GM21786 (cell line): ENCODE measurements at regions not wholly inside any gene's neighbourhood (a gene's known extent, or its start where the extent isn't known, plus 50 kb on each side); places are given as distances from the start of the nearest gene placed in this dataset.

Experiments
- ATAC-seq: cut with Tn5 transposase; IDR thresholded peaks from one replicate; pipeline ENCODE4 v1.9.1; 2021; ENCODE audit not compliant: unreplicated experiment

GRCh38 chr16:55949518-55949917 is 74.3 kb upstream of the CES5A start:
- ATAC-seq = no peak

GRCh38 chr16:55948230-55948629 is 73.1 kb upstream of the CES5A start:
- no peak for ATAC-seq

DNA sequence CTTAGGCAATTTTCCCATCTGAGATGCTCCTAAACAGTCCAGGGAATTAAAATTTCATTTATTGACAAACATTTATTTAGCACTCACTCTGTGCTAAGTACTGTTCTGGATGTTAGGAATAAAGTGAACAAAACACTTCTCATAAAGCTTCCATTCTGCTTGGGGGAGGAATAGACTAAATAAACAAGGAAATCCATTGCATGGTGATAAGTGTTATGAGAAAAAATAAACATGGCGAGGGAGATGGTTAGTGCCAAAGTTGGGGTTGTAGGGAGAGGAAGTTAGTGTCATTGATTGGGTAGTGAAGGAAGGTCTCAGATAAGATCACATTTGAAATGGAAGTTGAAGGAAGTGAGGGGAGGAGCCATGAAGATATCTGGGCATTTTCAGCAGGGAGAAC is 72.2 kb upstream of the CES5A start:
- no peak for ATAC-seq

DNA sequence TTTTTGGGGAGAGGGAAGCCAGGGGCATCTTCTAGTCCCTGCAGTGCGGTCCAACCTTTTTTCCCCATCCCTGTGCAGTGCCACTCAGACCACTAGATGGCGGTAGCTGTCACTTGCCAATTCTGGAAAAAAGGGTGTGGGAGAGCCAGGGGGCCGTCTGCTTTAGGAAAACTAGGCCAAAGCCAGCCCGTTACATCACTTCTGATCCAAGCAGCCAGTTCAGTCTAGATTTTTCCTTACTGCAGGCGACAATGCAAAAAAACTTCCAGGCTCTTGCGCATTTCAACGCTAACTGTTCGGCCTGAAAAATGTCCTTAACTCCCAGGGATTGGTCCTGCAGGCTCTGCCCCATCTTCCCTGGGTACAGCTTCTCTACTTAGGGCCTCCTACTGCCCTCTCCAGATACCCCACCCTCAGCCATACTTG is 69.2 kb upstream of the CES5A start:
- ATAC-seq = no peak

DNA sequence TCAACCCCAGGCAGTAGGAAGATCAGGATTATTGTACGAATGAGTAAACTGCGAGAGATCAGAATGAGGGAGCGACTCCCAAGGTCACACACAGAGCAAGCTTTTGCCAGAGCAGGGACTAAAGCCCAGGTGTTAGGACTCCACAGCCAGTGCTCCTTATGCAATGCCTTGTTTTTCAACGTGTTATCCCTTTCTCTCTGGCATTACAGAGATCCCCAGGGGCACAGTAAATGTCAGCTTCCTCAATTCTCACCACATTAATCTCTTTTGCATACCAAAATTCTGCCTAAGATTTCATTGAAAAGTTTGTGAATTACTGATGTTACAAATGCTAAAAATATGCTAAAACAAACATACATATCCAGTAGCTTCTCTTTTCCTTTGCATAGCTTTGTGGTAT is 68.1 kb upstream of the CES5A start:
- ATAC-seq = no peak

DNA sequence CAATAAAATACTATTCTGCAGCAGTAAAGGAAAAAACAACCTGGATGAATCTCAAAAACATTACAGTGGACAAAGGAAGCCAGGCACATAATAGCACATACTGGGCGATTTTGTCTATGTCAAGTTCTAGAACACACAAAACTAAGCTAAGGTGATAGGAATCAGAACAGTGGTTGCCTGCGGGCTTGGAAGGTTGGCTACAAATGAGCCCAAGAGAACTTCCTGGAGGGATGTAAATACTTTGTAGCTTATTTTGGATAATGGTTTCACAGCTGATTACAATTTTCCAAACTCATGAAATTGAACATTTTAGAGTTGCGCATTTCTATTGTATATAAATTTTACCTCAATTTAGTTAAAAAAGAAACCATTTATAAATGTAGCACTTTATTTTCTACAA is 67.6 kb upstream of the CES5A start:
- no peak for ATAC-seq

GRCh38 chr16:55941552-55941951 is 66.4 kb upstream of the CES5A start:
- ATAC-seq = no peak

GRCh38 chr16:55938126-55938525 is 63.0 kb upstream of the CES5A start:
- no peak for ATAC-seq

DNA sequence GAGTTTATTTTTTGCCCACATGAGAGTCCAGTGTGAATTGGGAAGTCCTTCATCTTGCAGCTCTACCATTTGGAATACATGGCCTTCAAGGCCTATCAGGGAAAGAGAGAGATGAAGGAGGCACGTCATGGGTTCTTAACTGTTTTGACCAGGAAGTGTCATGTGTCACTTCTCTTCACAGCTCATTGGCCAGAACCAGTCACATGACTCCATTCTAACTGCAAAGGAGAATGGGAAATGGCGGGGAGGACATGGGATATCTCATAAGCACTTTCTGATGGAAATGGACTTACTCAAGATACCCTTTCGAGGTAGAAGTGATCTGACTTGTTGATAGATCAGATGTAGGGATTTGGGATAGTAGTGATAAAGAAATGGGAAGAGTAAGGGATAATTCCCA is 57.9 kb upstream of the CES5A start:
- no peak for ATAC-seq

GRCh38 chr16:55930036-55930435 is 54.9 kb upstream of the CES5A start:
- no peak for ATAC-seq

DNA sequence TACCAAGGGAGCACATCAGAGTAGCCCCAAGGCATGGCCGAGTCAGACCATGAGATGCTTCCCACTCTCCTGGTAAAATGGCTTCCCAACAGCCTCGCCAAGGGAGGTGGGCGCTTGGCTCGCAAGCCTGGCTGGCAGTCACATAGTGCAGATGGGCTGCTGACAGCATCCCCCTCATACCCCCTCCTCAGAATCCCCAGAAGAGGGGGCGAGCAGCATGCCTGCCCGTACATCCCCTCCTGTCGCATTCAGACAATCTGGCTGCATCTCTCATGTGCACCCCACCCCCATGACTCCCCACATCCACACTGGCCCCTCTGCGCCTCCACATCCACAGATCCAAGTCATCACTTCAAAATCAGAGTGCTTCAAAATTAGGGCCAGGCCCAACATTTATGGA is 54.0 kb upstream of the CES5A start:
- ATAC-seq = no peak

- no peak for ATAC-seq
These were observed 50.1 kb upstream of the CES5A start for GRCh38 chr16:55925242-55925641.
